ENCODE measurements at regions not wholly inside any gene's neighbourhood (a gene's known extent, or its start where the extent isn't known, plus 50 kb on each side); places are given as distances from the start of the nearest gene placed in this dataset.

- Mint-ChIP-seq H3K36me3 (no peaks in the 10 kb centered on the region), H3K27me3 (peaks cover 3 to 9% of the 10 kb centered on the region in 2 donors), H3K27ac (no peak overlapping the region), H3K9me3 (peaks cover 4 to 10% (median 7%) of the 10 kb centered on the region in 5 donors), H3K4me3 (no peak overlapping the region), H3K4me1 (no peaks in the 10 kb centered on the region)
- no peak for DNase-seq
- no peaks in the 10 kb centered on the region for H3K27me3 ChIP-seq (ENCODE audit: insufficient read depth, low read length, poor library complexity, severe bottlenecking)
- H3K9me3 ChIP-seq (ENCODE audit: low read length), result no peaks in the 10 kb centered on the region
- H3K36me3 ChIP-seq (ENCODE audit: insufficient read depth, low read length), result no peaks in the 10 kb centered on the region
- no peak overlapping the region for H3K4me3 ChIP-seq (ENCODE audit: low read length)
- H3K4me1 ChIP-seq (ENCODE audit: insufficient read depth, low read length), result no peaks in the 10 kb centered on the region
- ChIA-PET CTCF (no interaction called here), POLR2A (no interaction called here)
- H3K27ac ChIP-seq (ENCODE audit: low read depth, low read length), result no peak overlapping the region
Observed at GRCh38 chr2:53530126-53530525, 237.5 kb upstream of the CHAC2 start.

- ChIA-PET CTCF (no interaction called here), POLR2A (no interaction called here)
- no peaks in the 10 kb centered on the region for H3K4me1 Mint-ChIP-seq
- Histone ChIP-seq H3K27ac (ENCODE audit: low read depth, low read length) (no peak overlapping the region), H3K4me1 (ENCODE audit: insufficient read depth, low read length) (no peaks in the 10 kb centered on the region), H3K9me3 (ENCODE audit: low read length) (no peaks in the 10 kb centered on the region), H3K36me3 (ENCODE audit: insufficient read depth, low read length) (no peaks in the 10 kb centered on the region), H3K27me3 (ENCODE audit: insufficient read depth, low read length, poor library complexity, severe bottlenecking) (no peaks in the 10 kb centered on the region), H3K4me3 (ENCODE audit: low read length) (no peak overlapping the region)
- H3K36me3 Mint-ChIP-seq, result no peaks in the 10 kb centered on the region
- DNase-seq, result no peak
- no peak overlapping the region for H3K27ac Mint-ChIP-seq
- H3K9me3 Mint-ChIP-seq, result peaks cover 4 to 10% (median 7%) of the 10 kb centered on the region in 5 donors
- H3K27me3 Mint-ChIP-seq, result peaks cover 5 to 15% of the 10 kb centered on the region in 2 donors
- H3K4me3 Mint-ChIP-seq, result no peak overlapping the region
Observed at GRCh38 chr2:53527056-53527455, 240.5 kb upstream of the CHAC2 start.

- no peak for DNase-seq
- Histone ChIP-seq H3K27me3 (ENCODE audit: insufficient read depth, low read length, poor library complexity, severe bottlenecking) (no peaks in the 10 kb centered on the region), H3K4me1 (ENCODE audit: insufficient read depth, low read length) (no peaks in the 10 kb centered on the region), H3K36me3 (ENCODE audit: insufficient read depth, low read length) (no peaks in the 10 kb centered on the region), H3K27ac (ENCODE audit: low read depth, low read length) (no peak overlapping the region), H3K4me3 (ENCODE audit: low read length) (no peak overlapping the region), H3K9me3 (ENCODE audit: low read length) (no peaks in the 10 kb centered on the region)
- POLR2A ChIA-PET, result no interaction called here
- Mint-ChIP-seq H3K9me3 (no peaks in the 10 kb centered on the region), H3K36me3 (no peaks in the 10 kb centered on the region), H3K4me3 (no peak overlapping the region), H3K4me1 (no peaks in the 10 kb centered on the region), H3K27ac (no peak overlapping the region), H3K27me3 (peaks cover 0 to 21% of the 10 kb centered on the region in 2 donors)
- CTCF ChIA-PET, result no interaction called here
Observed at GRCh38 chr2:53519918-53520841, 247.4 kb upstream of the CHAC2 start.

GRCh38 chr2:53517406-53517805, 250.2 kb upstream of the CHAC2 start:
- H3K36me3 Mint-ChIP-seq, result no peaks in the 10 kb centered on the region
- no peak for DNase-seq
- Histone ChIP-seq H3K27me3 (ENCODE audit: insufficient read depth, low read length, poor library complexity, severe bottlenecking) (no peaks in the 10 kb centered on the region), H3K9me3 (ENCODE audit: low read length) (no peaks in the 10 kb centered on the region), H3K27ac (ENCODE audit: low read depth, low read length) (no peak overlapping the region), H3K36me3 (ENCODE audit: insufficient read depth, low read length) (no peaks in the 10 kb centered on the region), H3K4me1 (ENCODE audit: insufficient read depth, low read length) (no peaks in the 10 kb centered on the region), H3K4me3 (ENCODE audit: low read length) (no peak overlapping the region)
- CTCF ChIA-PET, result no interaction called here
- no peaks in the 10 kb centered on the region for H3K9me3 Mint-ChIP-seq
- POLR2A ChIA-PET, result no interaction called here
- H3K4me3 Mint-ChIP-seq, result no peak overlapping the region
- H3K27me3 Mint-ChIP-seq, result peaks cover 0 to 9% of the 10 kb centered on the region in 2 donors
- H3K27ac Mint-ChIP-seq, result no peak overlapping the region
- no peaks in the 10 kb centered on the region for H3K4me1 Mint-ChIP-seq

GRCh38 chr2:53516650-53517049, 251.0 kb upstream of the CHAC2 start:
- Mint-ChIP-seq H3K27ac (no peak overlapping the region), H3K4me3 (no peak overlapping the region), H3K36me3 (no peaks in the 10 kb centered on the region), H3K4me1 (no peaks in the 10 kb centered on the region), H3K27me3 (peaks cover 0 to 9% of the 10 kb centered on the region in 2 donors), H3K9me3 (no peaks in the 10 kb centered on the region)
- DNase-seq, result no peak
- no peaks in the 10 kb centered on the region for H3K4me1 ChIP-seq (ENCODE audit: insufficient read depth, low read length)
- no peaks in the 10 kb centered on the region for H3K9me3 ChIP-seq (ENCODE audit: low read length)
- H3K27ac ChIP-seq (ENCODE audit: low read depth, low read length), result no peak overlapping the region
- POLR2A ChIA-PET, result no interaction called here
- CTCF ChIA-PET, result no interaction called here
- H3K27me3 ChIP-seq (ENCODE audit: insufficient read depth, low read length, poor library complexity, severe bottlenecking), result no peaks in the 10 kb centered on the region
- no peaks in the 10 kb centered on the region for H3K36me3 ChIP-seq (ENCODE audit: insufficient read depth, low read length)
- H3K4me3 ChIP-seq (ENCODE audit: low read length), result no peak overlapping the region

- Histone ChIP-seq H3K9me3 (ENCODE audit: low read length) (no peaks in the 10 kb centered on the region), H3K4me3 (ENCODE audit: low read length) (no peak overlapping the region), H3K4me1 (ENCODE audit: insufficient read depth, low read length) (no peaks in the 10 kb centered on the region), H3K27ac (ENCODE audit: low read depth, low read length) (no peak overlapping the region), H3K27me3 (ENCODE audit: insufficient read depth, low read length, poor library complexity, severe bottlenecking) (no peaks in the 10 kb centered on the region), H3K36me3 (ENCODE audit: insufficient read depth, low read length) (no peaks in the 10 kb centered on the region)
- no peaks in the 10 kb centered on the region for H3K4me1 Mint-ChIP-seq
- H3K27ac Mint-ChIP-seq, result no peak overlapping the region
- CTCF ChIA-PET, result no interaction called here
- H3K4me3 Mint-ChIP-seq, result no peak overlapping the region
- DNase-seq, result no peak
- H3K27me3 Mint-ChIP-seq, result peaks cover 0 to 9% of the 10 kb centered on the region in 2 donors
- POLR2A ChIA-PET, result no interaction called here
- no peaks in the 10 kb centered on the region for H3K9me3 Mint-ChIP-seq
- H3K36me3 Mint-ChIP-seq, result no peaks in the 10 kb centered on the region
Observed at GRCh38 chr2:53515435-53516332, 251.9 kb upstream of the CHAC2 start.

GRCh38 chr2:53513167-53513666, 254.4 kb upstream of the CHAC2 start:
- Histone ChIP-seq H3K4me3 (ENCODE audit: low read length) (no peak overlapping the region), H3K27ac (ENCODE audit: low read depth, low read length) (no peak overlapping the region), H3K36me3 (ENCODE audit: insufficient read depth, low read length) (no peaks in the 10 kb centered on the region), H3K27me3 (ENCODE audit: insufficient read depth, low read length, poor library complexity, severe bottlenecking) (no peaks in the 10 kb centered on the region), H3K4me1 (ENCODE audit: insufficient read depth, low read length) (no peaks in the 10 kb centered on the region), H3K9me3 (ENCODE audit: low read length) (no peaks in the 10 kb centered on the region)
- Mint-ChIP-seq H3K27me3 (peaks cover 0 to 9% of the 10 kb centered on the region in 2 donors), H3K4me3 (no peak overlapping the region), H3K4me1 (no peaks in the 10 kb centered on the region), H3K36me3 (no peaks in the 10 kb centered on the region), H3K9me3 (no peaks in the 10 kb centered on the region), H3K27ac (no peak overlapping the region)
- ChIA-PET POLR2A (no interaction called here), CTCF (no interaction called here)
- DNase-seq, result no peak

All from CD8-positive, alpha-beta memory T cell (primary cell).